Fibroblast of lung (primary cell): ENCODE measurements at regions not wholly inside any gene's neighbourhood (a gene's known extent, or its start where the extent isn't known, plus 50 kb on each side); places are given as distances from the start of the nearest gene placed in this dataset.

Experiments used
- EZH2 ChIP-seq: IDR thresholded peaks from 2 replicates; pipeline ENCODE4 v1.5.1; 2012; ENCODE audit warnings: low read length, control low read depth, mild to moderate bottlenecking; ENCODE audit errors: missing control alignments
- TF ChIP-seq, protein P1 (sequence below), 2 donors: IDR thresholded peaks in 1 of 2; conservative IDR thresholded peaks in 1 of 2; 1 replicate in 1 of 2; 2 replicates in 1 of 2; pipeline ENCODE4 v1.5.1; 2011 to 2012; ENCODE audit warnings: low read length in 2 of 2, control low read depth in 1 of 2, inconsistent platforms in 1 of 2, low read depth in 1 of 2, mild to moderate bottlenecking in 1 of 2

DNA sequence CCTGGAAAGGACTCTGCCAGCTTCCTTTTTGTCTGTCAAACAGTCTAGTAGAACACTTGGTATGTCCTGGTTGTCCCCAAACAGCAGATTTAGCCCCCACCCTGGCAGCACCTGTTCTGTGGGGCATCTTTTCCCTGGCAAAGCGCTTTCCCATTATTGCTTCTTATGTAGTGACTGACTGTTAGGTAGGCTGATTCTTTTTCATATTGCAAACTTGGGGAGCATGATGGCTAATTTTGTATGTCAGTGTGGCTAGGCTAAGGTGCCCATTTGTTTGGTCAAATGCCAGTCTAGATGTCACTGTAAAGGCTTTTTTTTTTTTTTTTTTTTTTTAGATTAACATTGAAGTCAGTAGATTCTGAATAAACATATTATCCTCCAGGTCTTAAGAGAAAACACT lies 140.2 kb downstream of the MYCN start:
- no peak for TF ChIP-seq EZH2
- TF ChIP-seq, protein P1, sequence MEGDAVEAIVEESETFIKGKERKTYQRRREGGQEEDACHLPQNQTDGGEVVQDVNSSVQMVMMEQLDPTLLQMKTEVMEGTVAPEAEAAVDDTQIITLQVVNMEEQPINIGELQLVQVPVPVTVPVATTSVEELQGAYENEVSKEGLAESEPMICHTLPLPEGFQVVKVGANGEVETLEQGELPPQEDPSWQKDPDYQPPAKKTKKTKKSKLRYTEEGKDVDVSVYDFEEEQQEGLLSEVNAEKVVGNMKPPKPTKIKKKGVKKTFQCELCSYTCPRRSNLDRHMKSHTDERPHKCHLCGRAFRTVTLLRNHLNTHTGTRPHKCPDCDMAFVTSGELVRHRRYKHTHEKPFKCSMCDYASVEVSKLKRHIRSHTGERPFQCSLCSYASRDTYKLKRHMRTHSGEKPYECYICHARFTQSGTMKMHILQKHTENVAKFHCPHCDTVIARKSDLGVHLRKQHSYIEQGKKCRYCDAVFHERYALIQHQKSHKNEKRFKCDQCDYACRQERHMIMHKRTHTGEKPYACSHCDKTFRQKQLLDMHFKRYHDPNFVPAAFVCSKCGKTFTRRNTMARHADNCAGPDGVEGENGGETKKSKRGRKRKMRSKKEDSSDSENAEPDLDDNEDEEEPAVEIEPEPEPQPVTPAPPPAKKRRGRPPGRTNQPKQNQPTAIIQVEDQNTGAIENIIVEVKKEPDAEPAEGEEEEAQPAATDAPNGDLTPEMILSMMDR (conservative IDR thresholded peaks at IDR 0.05 in 1 of 2, IDR thresholded peaks at IDR 0.05 in 1 of 2; ENCODE audit: low read depth in 1 of 2, low read length in 2 of 2) = no peak
